GM13976 (cell line): ENCODE measurements at regions not wholly inside any gene's neighbourhood (a gene's known extent, or its start where the extent isn't known, plus 50 kb on each side); places are given as distances from the start of the nearest gene placed in this dataset.

Experiments used
- DNase-seq: peaks from one replicate; pipeline ENCODE4 v3.0.0; 2012; ENCODE audit warnings: low spot score
- CTCF ChIP-seq: IDR thresholded peaks from 2 replicates; pipeline ENCODE4 v1.5.1; 2012; ENCODE audit warnings: borderline replicate concordance, mild to moderate bottlenecking; ENCODE audit not compliant: insufficient read depth; ENCODE audit errors: extremely low read depth, missing control alignments, control extremely low read depth
- in situ Hi-C: fragments of 300-500 bp; cut with MboI; formaldehyde crosslinking; loops from one replicate; pipeline ENCODE4 v1.12.0; 2022; ENCODE audit warnings: low sequenced_read_pairs, mixed read lengths, inconsistent platforms; ENCODE audit not compliant: unreplicated experiment

GRCh38 chr9:38342532-38342931 is 50.0 kb upstream of the ALDH1B1 start:
- DNase-seq = no peak
- TF ChIP-seq CTCF = no peak
- in situ Hi-C loops = no loop called here

- in situ Hi-C loops = no loop called here
- no peak for DNase-seq
- no peak for TF ChIP-seq CTCF
These were observed 50.4 kb upstream of the ALDH1B1 start for GRCh38 chr9:38342096-38342495.

- no peak for TF ChIP-seq CTCF
- in situ Hi-C loops = no loop called here
- DNase-seq = no peak
These were observed 53.0 kb upstream of the ALDH1B1 start for GRCh38 chr9:38339496-38339895.

- in situ Hi-C loops = no loop called here
- DNase-seq = no peak
- TF ChIP-seq CTCF = no peak
These were observed 53.4 kb upstream of the ALDH1B1 start for GRCh38 chr9:38339087-38339486.

GRCh38 chr9:38338342-38339018 is 54.0 kb upstream of the ALDH1B1 start:
- DNase-seq = no peak
- no peak for TF ChIP-seq CTCF
- in situ Hi-C loops = no loop called here

GRCh38 chr9:38337706-38338264 is 54.7 kb upstream of the ALDH1B1 start:
- no peak for DNase-seq
- TF ChIP-seq CTCF = no peak
- in situ Hi-C loops = no loop called here

GRCh38 chr9:38337181-38337580 is 55.3 kb upstream of the ALDH1B1 start:
- TF ChIP-seq CTCF = no peak
- DNase-seq = no peak
- in situ Hi-C loops = no loop called here
